HepG2 (cell line): ENCODE measurements at regions not wholly inside any gene's neighbourhood (a gene's known extent, or its start where the extent isn't known, plus 50 kb on each side); places are given as distances from the start of the nearest gene placed in this dataset.

Experiments used
- ATAC-seq: fragments of 200-7000 bp; cut with Tn5 transposase; 3 replicates; pipeline ENCODE4 v1.9.1; 2020; ENCODE audit warnings: mild to moderate bottlenecking, moderate library complexity
- BruUV-seq: library from RNA; stranded (reverse); fragments of 400-500 nt; replicated peaks from 2 replicates; lab custom pipeline; 2021; lab: Mats Ljungman, UMichigan
- CTCF ChIA-PET: fragments of 300-600 bp; formaldehyde crosslinking; extraction: SDS; loops from one replicate; lab custom pipeline; 2021; ENCODE audit warnings: low total read pairs, inconsistent platforms, low intra/inter-chr PET ratio; lab: Yijun Ruan, JAX
- POLR2A ChIA-PET: fragments of 350-600 bp; sonication (Branson Sonifier 250); formaldehyde crosslinking; loops from one replicate; lab custom pipeline; 2020; ENCODE audit warnings: antibody characterized with exemption, inconsistent platforms; lab: Yijun Ruan, JAX
- DNase-seq: peaks from one replicate; pipeline ENCODE4 v3.0.0-alpha.2; 2015; ENCODE audit warnings: low spot score
- FAIRE-seq: peaks from 3 replicates; lab custom pipeline; 2011; peaks lifted over from hg19 to GRCh38; lab: Jason Lieb, UNC
- H2AFZ ChIP-seq: one replicate; pipeline ENCODE4 v1.6.1; 2011; ENCODE audit warnings: low read length, inconsistent platforms
- H3K27ac ChIP-seq: fragments of 300-600 bp; 3 replicates; pipeline ENCODE4 v1.8.0; 2011; ENCODE audit warnings: mixed run types, mild to moderate bottlenecking, mixed read lengths, low read length, inconsistent platforms; ENCODE audit not compliant: insufficient read depth; ENCODE audit errors: extremely low read length
- H3K27me3 ChIP-seq, 2 experiments: fragments of 200-600 bp in 1 of 2; 2 replicates in 1 of 2; 3 replicates in 1 of 2; pipeline versions ENCODE4 v1.6.0 to v1.8.0; 2011; ENCODE audit warnings: low read length in 2 of 2, mild to moderate bottlenecking in 2 of 2, moderate library complexity in 2 of 2, inconsistent platforms in 1 of 2; ENCODE audit not compliant: insufficient read depth in 2 of 2, control insufficient read depth in 1 of 2
- H3K36me3 ChIP-seq, 2 experiments: fragments of 200-600 bp in 1 of 2; replicated peaks in 1 of 2; 2 replicates in 1 of 2; 3 replicates in 1 of 2; pipeline versions ENCODE4 v1.5.1 to v1.8.0; 2011; ENCODE audit warnings: low read length in 2 of 2, inconsistent platforms in 1 of 2; ENCODE audit not compliant: insufficient read depth in 2 of 2, control insufficient read depth in 1 of 2
- H3K4me1 ChIP-seq: 2 replicates; pipeline ENCODE4 v1.5.1; 2012; ENCODE audit warnings: low read length, inconsistent platforms; ENCODE audit not compliant: insufficient read depth
- H3K4me2 ChIP-seq: 2 replicates; pipeline ENCODE4 v1.6.0; 2011; ENCODE audit warnings: low read depth, low read length, inconsistent platforms
- H3K4me3 ChIP-seq, 3 experiments: fragments of 200-600 bp in 1 of 3; sonication (generic), shearing (Covaris generic) in 1 of 3; replicated peaks in 1 of 3; 2 replicates each; pipeline ENCODE4 v1.5.1; 2011 to 2016; ENCODE audit warnings: low read length in 3 of 3, inconsistent platforms in 2 of 3, low read depth in 2 of 3, mild to moderate bottlenecking in 2 of 3, control low read depth in 1 of 3, mixed read lengths in 1 of 3; ENCODE audit not compliant: insufficient read depth in 1 of 3
- H3K79me2 ChIP-seq: one replicate; pipeline ENCODE4 v1.6.1; 2011; ENCODE audit warnings: low read length, inconsistent platforms; ENCODE audit not compliant: insufficient read depth
- H3K9ac ChIP-seq: 2 replicates; pipeline ENCODE4 v1.6.0; 2011; ENCODE audit warnings: mild to moderate bottlenecking, low read depth, low read length, inconsistent platforms; ENCODE audit not compliant: insufficient read depth
- H3K9me3 ChIP-seq: 2 replicates; pipeline ENCODE4 v1.5.1; 2012; ENCODE audit warnings: mild to moderate bottlenecking, low read length
- H4K20me1 ChIP-seq: 2 replicates; pipeline ENCODE4 v1.6.0; 2011; ENCODE audit warnings: inconsistent platforms, mild to moderate bottlenecking, low read length, moderate library complexity; ENCODE audit not compliant: insufficient read depth
- ARNT ChIP-seq: fragments of 450-650 bp; IDR thresholded peaks from 2 replicates; pipeline ENCODE4 v1.6.1; 2017
- CBX2 ChIP-seq, 2 experiments: fragments of 200-600 bp in 1 of 2; sonication (generic); formaldehyde crosslinking in 1 of 2; IDR thresholded peaks; 2 replicates each; pipeline versions ENCODE4 v1.7.0 to v1.8.1; 2018 to 2022; ENCODE audit warnings: low read depth in 2 of 2, low read length in 1 of 2, mild to moderate bottlenecking in 1 of 2, missing genetic modification reagents in 1 of 2
- HNF4G ChIP-seq, 2 experiments: sonication (generic) in 1 of 2; formaldehyde crosslinking in 1 of 2; IDR thresholded peaks; 2 replicates each; pipeline versions ENCODE4 v1.4.0 to v1.6.1; 2011 to 2020; ENCODE audit warnings: borderline replicate concordance in 2 of 2, low read depth in 2 of 2, mild to moderate bottlenecking in 2 of 2, low read length in 1 of 2, missing genetic modification reagents in 1 of 2, moderate library complexity in 1 of 2
- MTA1 ChIP-seq: sonication (generic); formaldehyde crosslinking; IDR thresholded peaks from 2 replicates; pipeline ENCODE4 v1.4.0; 2020; ENCODE audit warnings: missing genetic modification reagents, mild to moderate bottlenecking, borderline replicate concordance
- MYNN ChIP-seq: sonication (generic); formaldehyde crosslinking; IDR thresholded peaks from 2 replicates; pipeline ENCODE4 v1.4.0; 2020; ENCODE audit warnings: mild to moderate bottlenecking, low read depth, missing genetic modification reagents
- MZF1 ChIP-seq: sonication (generic); formaldehyde crosslinking; IDR thresholded peaks from 2 replicates; pipeline ENCODE4 v1.8.1; 2023; ENCODE audit warnings: mild to moderate bottlenecking, missing genetic modification reagents, borderline replicate concordance
- PHB2 ChIP-seq: fragments of 450-650 bp; IDR thresholded peaks from 2 replicates; pipeline ENCODE4 v1.6.1; 2018; ENCODE audit not compliant: partially characterized antibody
- ZNF256 ChIP-seq: sonication (generic); formaldehyde crosslinking; conservative IDR thresholded peaks from 2 replicates; pipeline ENCODE4 v1.4.0; 2020; ENCODE audit warnings: missing genetic modification reagents
- ZNF354B ChIP-seq: sonication (generic); formaldehyde crosslinking; IDR thresholded peaks from 2 replicates; pipeline ENCODE4 v1.8.0; 2022; ENCODE audit warnings: mild to moderate bottlenecking, missing genetic modification reagents
- ZNF841 ChIP-seq: sonication (generic); formaldehyde crosslinking; IDR thresholded peaks from 2 replicates; pipeline ENCODE4 v1.8.1; 2023; ENCODE audit warnings: missing genetic modification reagents, borderline replicate concordance
- ZNF891 ChIP-seq: sonication (generic); formaldehyde crosslinking; IDR thresholded peaks from 2 replicates; pipeline ENCODE4 v1.5.0; 2020; ENCODE audit warnings: mild to moderate bottlenecking, missing genetic modification reagents
- WGBS: methylation state at CpG from one replicate; pipeline ENCODE4 v1.1.6; 2017; ENCODE audit warnings: low lambda C conversion rate; 5-methylcytosine and 5-hydroxymethylcytosine counted together
- in situ Hi-C: cut with HindIII; loops from 2 replicates; pipeline ENCODE4 v1.10.0; 2017; ENCODE audit warnings: low pct_unique_long_range_greater_than_20kb; ENCODE audit not compliant: extremely low pct_ligation_motif_present
- intact Hi-C: fragments of 100-400 bp; cut with micrococcal nuclease; formaldehyde crosslinking; loops from one replicate; pipeline ENCODE4 v1.10.0; 2022; ENCODE audit not compliant: unreplicated experiment
- TF ChIP-seq, protein P1 (sequence below): sonication (generic); formaldehyde crosslinking; IDR thresholded peaks from 2 replicates; pipeline ENCODE4 v1.4.0; 2020; ENCODE audit warnings: missing genetic modification reagents

DNA sequence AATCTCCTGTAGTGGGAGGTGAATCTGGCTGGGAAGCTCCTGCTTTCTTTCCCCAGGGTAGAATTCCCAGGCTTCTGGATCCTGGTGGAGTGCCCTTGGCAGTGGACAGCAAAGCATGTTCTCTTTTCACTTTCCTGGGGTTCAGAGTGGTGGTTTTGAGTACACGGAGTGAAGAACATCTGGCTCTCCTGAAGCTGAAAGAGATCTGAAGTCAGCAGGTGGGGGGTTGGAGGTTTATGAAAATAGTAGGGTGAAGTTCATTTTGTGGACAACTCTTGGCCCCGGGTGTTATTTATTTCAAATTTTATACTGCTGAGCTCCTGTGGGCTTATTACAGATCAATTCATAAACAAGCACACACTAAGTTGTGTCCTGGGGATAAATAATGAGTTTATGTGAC is 497.3 kb downstream of the KLF5 start:
- H3K27me3 ChIP-seq = peaks cover 0 to 11% of the 10 kb centered on the region in 2 experiments; a peak in 1 of 5 replicates
- H3K36me3 ChIP-seq = no peaks in the 10 kb centered on the region
- no peak overlapping the region for H3K27ac ChIP-seq
- ATAC-seq (no peak), DNase-seq (no peak)
- in situ Hi-C loops = no loop called here
- H3K9ac ChIP-seq = no peak overlapping the region
- POLR2A ChIA-PET = no interaction called here
- TF ChIP-seq MYNN = no peak
- no peak for TF ChIP-seq ZNF841 (CRISPR knock-in tag)
- TF ChIP-seq MZF1 = no peak
- no peak for TF ChIP-seq MTA1 (CRISPR knock-in tag)
- no peak for TF ChIP-seq ARNT
- no peak for TF ChIP-seq PHB2
- no peak for TF ChIP-seq ZNF256 (CRISPR knock-in tag)
- TF ChIP-seq ZNF891 (CRISPR knock-in tag) = no peak
- TF ChIP-seq HNF4G (IDR thresholded peaks at IDR 0.05; ENCODE audit: borderline replicate concordance, low read depth, low read length) = no peak
- no peak for TF ChIP-seq HNF4G (CRISPR knock-in tag; IDR thresholded peaks at IDR 0.05; ENCODE audit: borderline replicate concordance, low read depth)
- TF ChIP-seq ZNF354B = no peak
- no peak for TF ChIP-seq CBX2 (IDR thresholded peaks at IDR 0.05; ENCODE audit: low read depth, low read length)
- no peak for TF ChIP-seq CBX2 (CRISPR knock-in tag; IDR thresholded peaks at IDR 0.05; ENCODE audit: low read depth)
- TF ChIP-seq, protein P1, sequence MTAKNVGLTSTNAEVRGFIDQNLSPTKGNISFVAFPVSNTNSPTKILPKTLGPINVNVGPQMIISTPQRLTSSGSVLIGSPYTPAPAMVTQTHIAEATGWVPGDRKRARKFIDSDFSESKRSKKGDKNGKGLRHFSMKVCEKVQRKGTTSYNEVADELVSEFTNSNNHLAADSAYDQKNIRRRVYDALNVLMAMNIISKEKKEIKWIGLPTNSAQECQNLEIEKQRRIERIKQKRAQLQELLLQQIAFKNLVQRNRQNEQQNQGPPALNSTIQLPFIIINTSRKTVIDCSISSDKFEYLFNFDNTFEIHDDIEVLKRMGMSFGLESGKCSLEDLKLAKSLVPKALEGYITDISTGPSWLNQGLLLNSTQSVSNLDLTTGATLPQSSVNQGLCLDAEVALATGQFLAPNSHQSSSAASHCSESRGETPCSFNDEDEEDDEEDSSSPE = no peak
- TF ChIP-seq, all 625 proteins: peak for 0
- H3K4me3 ChIP-seq = no peak overlapping the region
- WGBS = 3% methylated on average over 2 of the region's 2 CpGs
- H3K9me3 ChIP-seq = no peaks in the 10 kb centered on the region
- BruUV-seq = no TSS peak
- no peaks in the 10 kb centered on the region for H3K4me1 ChIP-seq
- intact Hi-C loops = no loop called here
- no peak overlapping the region for H3K4me2 ChIP-seq
- no peaks in the 10 kb centered on the region for H4K20me1 ChIP-seq
- no peaks in the 10 kb centered on the region for H3K79me2 ChIP-seq
- no peak for FAIRE-seq
- no peak overlapping the region for H2AFZ ChIP-seq
- CTCF ChIA-PET = no interaction called here
